GM12892 (cell line): ENCODE measurements at regions not wholly inside any gene's neighbourhood (a gene's known extent, or its start where the extent isn't known, plus 50 kb on each side); places are given as distances from the start of the nearest gene placed in this dataset.

ENCODE experiments used
- POLR2A ChIP-seq: IDR thresholded peaks from 2 replicates; pipeline ENCODE4 v1.6.1; 2011; ENCODE audit warnings: low read depth, low read length, control low read depth
- TAF1 ChIP-seq: IDR thresholded peaks from 2 replicates; pipeline ENCODE4 v1.6.1; 2011; ENCODE audit warnings: low read depth, mild to moderate bottlenecking, control low read depth, low read length, borderline replicate concordance

DNA sequence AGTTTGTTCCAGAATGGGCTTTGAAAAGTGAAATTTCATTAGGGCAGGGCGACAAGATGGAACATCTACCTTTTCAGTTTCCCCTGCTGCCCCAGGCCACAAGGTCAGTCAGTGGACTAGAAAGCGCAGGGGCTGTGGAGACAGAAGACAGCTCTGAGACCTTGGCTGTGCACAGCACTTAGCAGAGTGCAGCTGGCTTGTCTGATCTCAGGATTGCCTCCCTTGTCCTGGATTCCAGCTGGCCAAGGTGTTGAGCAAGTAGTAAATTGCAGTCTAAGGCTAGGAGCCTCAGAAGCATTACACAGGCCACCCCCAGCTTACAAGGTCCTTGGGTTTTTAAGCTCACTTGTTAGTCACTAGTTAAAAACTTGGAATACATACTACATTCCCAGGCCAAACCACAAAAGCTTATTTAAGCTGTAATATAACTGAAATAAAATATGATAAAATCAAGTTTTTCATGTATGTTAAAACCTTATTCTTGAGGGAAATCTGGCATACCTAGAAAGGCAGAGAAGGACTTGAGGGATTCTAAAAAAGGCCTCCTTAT, 67.3 kb upstream of the NPY start:
- TF ChIP-seq POLR2A (no peak), TAF1 (no peak)
